ENCODE measurements at regions not wholly inside any gene's neighbourhood (a gene's known extent, or its start where the extent isn't known, plus 50 kb on each side); places are given as distances from the start of the nearest gene placed in this dataset.

DNA sequence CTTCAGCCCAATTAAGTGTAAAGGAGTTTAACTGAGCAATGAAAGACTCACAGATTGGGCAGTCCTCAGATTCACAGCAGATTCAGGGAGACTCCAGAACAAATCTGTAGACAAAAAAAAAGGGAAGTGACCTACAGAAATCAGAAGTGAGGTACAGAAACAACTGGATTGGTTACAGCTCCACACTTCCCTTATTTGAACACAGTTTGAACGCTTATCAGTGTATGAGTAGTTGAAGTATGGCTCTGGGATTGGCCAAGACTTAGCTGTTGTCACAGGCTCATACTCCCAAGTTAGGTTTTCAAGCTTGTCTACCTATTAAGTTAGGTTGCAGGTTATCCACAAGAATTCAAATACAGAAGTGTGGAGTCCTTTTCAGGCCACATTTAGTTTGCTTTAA lies 112.4 kb upstream of the ELOVL6 start:
- TF ChIP-seq CTCF (IDR thresholded peaks at IDR 0.05) (no peak), POLR2AphosphoS5 (IDR thresholded peaks at IDR 0.05) (no peak)

Measured in transverse colon (tissue), 4 donors.